Stimulated activated CD4-positive, alpha-beta T cell treated with anti-CD3 and anti-CD28 coated beads, Interleukin-1b, Interleukin-23, amount 100 ng/mL, for 48 hours (primary cell): ENCODE measurements at regions not wholly inside any gene's neighbourhood (a gene's known extent, or its start where the extent isn't known, plus 50 kb on each side); places are given as distances from the start of the nearest gene placed in this dataset.

ENCODE experiments used
- DNase-seq: peaks from one replicate; pipeline ENCODE4 v3.0.0-alpha.2; 2020

GRCh38 chr16:26295625-26296304 lies 604.0 kb downstream of the HS3ST4 start:
- DNase-seq: no peak

GRCh38 chr16:26301516-26301915 lies 609.8 kb downstream of the HS3ST4 start:
- no peak for DNase-seq

- DNase-seq: no peak
These were observed 625.1 kb downstream of the HS3ST4 start for GRCh38 chr16:26316683-26317464.

DNA sequence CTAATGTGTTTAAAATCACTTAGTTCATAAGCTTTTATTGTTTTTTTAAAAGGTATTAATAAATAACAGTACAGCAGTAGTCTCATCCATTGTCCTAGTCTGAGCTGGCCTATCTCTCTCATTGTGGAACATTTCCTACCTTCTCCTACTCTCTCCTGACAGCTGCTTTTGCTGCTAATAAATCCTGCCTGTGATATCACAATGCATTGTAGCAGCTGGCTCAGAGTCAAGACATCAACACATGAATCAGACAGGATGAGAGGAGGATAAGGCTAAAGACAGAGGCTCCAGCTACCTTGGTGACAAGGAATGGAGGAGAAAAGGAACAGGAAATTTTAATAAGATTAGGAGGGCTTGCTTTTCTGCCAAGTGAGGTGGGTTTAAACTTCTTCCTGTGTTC lies 626.1 kb downstream of the HS3ST4 start:
- DNase-seq: no peak

- no peak for DNase-seq
These were observed 638.9 kb downstream of the HS3ST4 start for GRCh38 chr16:26330654-26331053.

GRCh38 chr16:26334218-26335111 lies 642.7 kb downstream of the HS3ST4 start:
- DNase-seq: no peak

- DNase-seq: no peak
These were observed 643.6 kb downstream of the HS3ST4 start for GRCh38 chr16:26335236-26335853.

DNA sequence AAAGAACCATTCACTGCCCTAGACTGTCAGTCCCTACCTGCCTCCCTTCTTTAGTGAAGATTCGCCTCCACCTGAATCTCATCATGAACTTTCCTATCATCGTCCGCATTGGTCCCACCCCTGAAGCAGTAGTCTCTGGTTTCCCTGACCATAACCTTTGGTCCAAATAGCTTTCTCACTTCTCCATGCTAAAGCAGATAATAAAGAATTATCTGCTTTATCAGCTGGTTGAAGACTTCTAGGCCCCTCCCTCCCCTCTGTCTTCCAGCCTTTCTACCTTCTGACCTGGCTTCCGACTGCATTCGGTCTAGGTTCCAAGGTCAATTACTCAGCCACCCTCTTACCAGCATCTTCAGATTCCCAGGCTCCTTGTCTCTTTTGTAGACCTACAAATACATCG lies 650.9 kb downstream of the HS3ST4 start:
- DNase-seq: no peak

DNA sequence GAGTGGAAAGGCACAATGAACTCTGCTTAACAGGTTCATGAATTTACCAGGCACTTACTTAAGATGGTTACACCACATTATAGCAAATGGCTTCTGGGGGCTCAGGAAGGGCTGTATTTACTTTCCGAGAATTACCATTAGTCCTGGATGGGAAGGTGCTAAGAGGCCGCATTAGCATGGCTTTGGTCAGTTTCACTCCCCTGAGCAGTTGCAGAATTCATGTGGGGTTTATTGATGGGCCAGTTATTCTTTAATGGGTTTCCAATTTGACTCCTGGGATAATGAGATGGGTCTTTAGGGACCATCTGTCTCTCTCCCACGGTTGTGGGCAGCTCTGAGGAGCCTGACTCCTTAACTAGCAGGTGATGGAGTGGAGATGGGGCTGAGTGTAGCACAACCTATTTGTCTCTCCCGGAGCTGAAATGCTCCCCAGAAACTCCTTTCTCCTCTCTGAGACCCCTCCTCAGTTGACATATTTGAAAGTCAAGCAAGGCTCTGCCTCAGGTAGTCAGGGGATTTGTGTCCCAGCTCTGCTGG lies 652.5 kb downstream of the HS3ST4 start:
- DNase-seq: no peak

GRCh38 chr16:26344976-26345375 lies 653.2 kb downstream of the HS3ST4 start:
- DNase-seq: no peak

DNA sequence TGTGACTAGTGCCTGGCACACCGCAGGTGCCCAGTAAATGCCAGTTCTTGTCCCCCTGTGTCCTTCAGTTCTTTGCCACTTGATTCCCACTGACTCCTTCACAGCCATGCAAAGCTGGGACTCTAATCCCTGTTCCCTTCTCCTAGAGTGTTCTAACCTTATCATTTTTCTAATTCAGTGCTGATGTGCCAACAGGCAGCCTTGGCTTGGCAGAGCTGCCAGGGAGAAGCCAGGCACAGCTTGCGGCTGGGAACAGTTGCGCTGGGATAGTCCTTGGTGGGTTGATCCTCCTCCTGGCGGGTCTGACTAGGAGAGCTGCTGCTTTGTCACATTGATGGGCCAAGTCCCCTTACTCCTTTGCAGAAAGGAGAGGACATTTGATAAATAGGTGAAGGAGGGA lies 654.2 kb downstream of the HS3ST4 start:
- DNase-seq: no peak

- no peak for DNase-seq
These were observed 656.3 kb downstream of the HS3ST4 start for GRCh38 chr16:26348095-26348494.

- DNase-seq: no peak
These were observed 669.1 kb downstream of the HS3ST4 start for GRCh38 chr16:26360867-26361266.

DNA sequence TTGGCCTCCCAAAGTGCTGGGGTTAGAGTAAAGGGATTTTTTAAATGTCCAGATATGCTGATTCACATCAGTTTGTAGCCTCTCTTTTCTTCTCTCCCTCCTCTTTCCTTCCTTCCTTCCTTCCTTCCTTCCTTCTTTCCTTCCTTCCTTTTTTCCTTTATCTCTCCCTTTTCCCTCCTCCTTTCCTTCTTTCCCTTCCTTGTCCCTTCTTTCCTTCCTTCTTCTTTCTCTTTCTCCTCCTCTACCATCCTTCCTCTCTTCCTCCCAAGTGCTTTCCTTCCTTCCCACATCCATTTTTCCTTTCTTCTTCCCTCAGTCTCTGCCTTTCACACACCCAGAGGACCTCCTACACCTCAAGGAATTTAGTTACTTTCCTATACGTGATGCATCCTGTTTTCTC lies 671.8 kb downstream of the HS3ST4 start:
- no peak for DNase-seq

GRCh38 chr16:26365161-26365940 lies 673.6 kb downstream of the HS3ST4 start:
- DNase-seq: no peak

GRCh38 chr16:26371349-26371869 lies 679.6 kb downstream of the HS3ST4 start:
- DNase-seq: no peak

DNA sequence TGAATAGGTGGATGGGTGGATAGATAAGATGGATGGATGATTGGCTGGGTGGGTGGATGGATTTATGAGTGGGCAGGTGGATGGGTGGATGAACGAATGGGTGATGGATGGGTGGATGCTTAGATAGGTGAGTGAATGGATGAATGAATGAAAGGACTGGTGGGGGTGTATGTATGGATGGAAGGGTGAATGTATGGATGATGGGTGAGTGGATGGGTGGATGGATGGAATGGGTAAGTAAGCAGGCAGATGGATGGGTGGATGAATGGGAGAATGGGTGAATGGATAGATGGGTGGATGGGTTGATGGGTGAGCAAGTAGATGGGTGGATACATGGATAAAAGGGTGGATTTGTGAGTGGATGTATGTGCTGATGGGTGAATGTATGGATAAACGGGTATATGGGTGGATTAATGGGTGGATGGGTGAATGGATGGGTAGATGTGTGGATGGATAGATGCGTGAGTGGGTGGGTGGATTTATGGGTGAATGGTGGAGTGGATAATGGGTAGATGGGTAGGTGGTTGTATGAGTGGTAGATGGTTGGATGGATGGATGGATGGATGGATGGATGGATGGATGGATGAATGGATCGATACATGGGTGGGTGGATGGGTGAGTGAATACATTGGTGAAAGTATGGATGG lies 682.6 kb downstream of the HS3ST4 start:
- DNase-seq: no peak

GRCh38 chr16:26382586-26382985 lies 684.1 kb upstream of the C16orf82 start:
- no peak for DNase-seq

- no peak for DNase-seq
These were observed 680.6 kb upstream of the C16orf82 start for GRCh38 chr16:26386096-26386495.

GRCh38 chr16:26391833-26392232 lies 674.9 kb upstream of the C16orf82 start:
- DNase-seq: no peak

GRCh38 chr16:26394409-26394808 lies 672.3 kb upstream of the C16orf82 start:
- no peak for DNase-seq
